ENCODE measurements at regions not wholly inside any gene's neighbourhood (a gene's known extent, or its start where the extent isn't known, plus 50 kb on each side); places are given as distances from the start of the nearest gene placed in this dataset.

- DNase-seq: no peak
These were observed 343.8 kb upstream of the ANO3 start for GRCh38 chr11:25988178-25988577.

- no peak for DNase-seq
These were observed 341.5 kb upstream of the ANO3 start for GRCh38 chr11:25990406-25990805.

GRCh38 chr11:25991476-25991875 lies 340.5 kb upstream of the ANO3 start:
- no peak for DNase-seq

GRCh38 chr11:25992294-25992693 lies 339.6 kb upstream of the ANO3 start:
- DNase-seq: peak in 1 of 14 donors; percentile 2

- DNase-seq: no peak
These were observed 338.9 kb upstream of the ANO3 start for GRCh38 chr11:25993016-25993415.

- no peak for DNase-seq
These were observed 320.5 kb upstream of the ANO3 start for GRCh38 chr11:26011474-26011873.

- no peak for DNase-seq
These were observed 317.3 kb upstream of the ANO3 start for GRCh38 chr11:26014456-26015115.

GRCh38 chr11:26017322-26017860 lies 314.5 kb upstream of the ANO3 start:
- DNase-seq: peak in 1 of 14 donors; percentile 3

GRCh38 chr11:26017903-26018302 lies 314.0 kb upstream of the ANO3 start:
- peak in 1 of 14 donors; percentile 1 for DNase-seq

- DNase-seq: no peak
These were observed 313.6 kb upstream of the ANO3 start for GRCh38 chr11:26018336-26018735.

GRCh38 chr11:26019386-26019785 lies 312.5 kb upstream of the ANO3 start:
- DNase-seq: no peak

- DNase-seq: no peak
These were observed 310.9 kb upstream of the ANO3 start for GRCh38 chr11:26021017-26021416.

GRCh38 chr11:26023057-26023456 lies 308.9 kb upstream of the ANO3 start:
- DNase-seq: no peak

GRCh38 chr11:26025676-26026075 lies 306.3 kb upstream of the ANO3 start:
- no peak for DNase-seq

- DNase-seq: no peak
These were observed 305.9 kb upstream of the ANO3 start for GRCh38 chr11:26026078-26026477.

GRCh38 chr11:26027887-26028286 lies 304.0 kb upstream of the ANO3 start:
- no peak for DNase-seq

- DNase-seq: no peak
These were observed 303.5 kb upstream of the ANO3 start for GRCh38 chr11:26028393-26028911.

GRCh38 chr11:26030399-26030798 lies 301.5 kb upstream of the ANO3 start:
- no peak for DNase-seq

GRCh38 chr11:26032241-26032640 lies 299.7 kb upstream of the ANO3 start:
- no peak for DNase-seq

- DNase-seq: no peak
These were observed 296.2 kb upstream of the ANO3 start for GRCh38 chr11:26035696-26036095.

GRCh38 chr11:26037716-26038115 lies 294.2 kb upstream of the ANO3 start:
- no peak for DNase-seq

- DNase-seq: no peak
These were observed 291.6 kb upstream of the ANO3 start for GRCh38 chr11:26040339-26040738.

GRCh38 chr11:26042113-26042512 lies 289.8 kb upstream of the ANO3 start:
- DNase-seq: no peak

- no peak for DNase-seq
These were observed 288.3 kb upstream of the ANO3 start for GRCh38 chr11:26043665-26044064.

GRCh38 chr11:26044389-26044788 lies 287.5 kb upstream of the ANO3 start:
- DNase-seq: no peak

Measured in C1 segment of cervical spinal cord (tissue), 14 donors.